Caco-2 (cell line): ENCODE measurements at regions not wholly inside any gene's neighbourhood (a gene's known extent, or its start where the extent isn't known, plus 50 kb on each side); places are given as distances from the start of the nearest gene placed in this dataset.

ENCODE experiments used
- BruUV-seq: library from RNA; stranded (reverse); fragments of 400-500 nt; replicated peaks from 2 replicates; lab custom pipeline; 2021; lab: Mats Ljungman, UMichigan
- CTCF ChIA-PET: fragments of 300-600 bp; sonication (Branson Sonifier 250); formaldehyde crosslinking; loops from one replicate; lab custom pipeline; 2022; ENCODE audit warnings: antibody characterized with exemption; lab: Charles Lee
- POLR2A ChIA-PET: fragments of 300-600 bp; sonication (Branson Sonifier 250); formaldehyde crosslinking; loops from one replicate; lab custom pipeline; 2022; ENCODE audit warnings: antibody characterized with exemption; lab: Charles Lee
- DNase-seq, 2 experiments: peaks; one replicate each; pipeline versions ENCODE4 v3.0.0 to v3.0.0-alpha.2; 2020 to 2022
- H3K27me3 ChIP-seq: replicated peaks from 2 replicates; pipeline ENCODE4 v1.6.0; 2011; ENCODE audit warnings: low read length; ENCODE audit not compliant: control insufficient read depth, insufficient read depth
- H3K36me3 ChIP-seq: 2 replicates; pipeline ENCODE4 v1.5.1; 2011; ENCODE audit warnings: low read length; ENCODE audit not compliant: control insufficient read depth, insufficient read depth
- H3K4me1 ChIP-seq: fragments of 250-450 bp; sonication (Bioruptor Pico); 2 replicates; pipeline ENCODE4 v1.5.1; 2020; ENCODE audit warnings: mild to moderate bottlenecking
- H3K4me3 ChIP-seq: 2 replicates; pipeline ENCODE4 v1.5.1; 2011; ENCODE audit warnings: low read depth, mild to moderate bottlenecking, control low read depth, low read length
- H3K9me3 ChIP-seq: fragments of 250-450 bp; sonication (Bioruptor Pico); 2 replicates; pipeline ENCODE4 v1.5.1; 2020; ENCODE audit warnings: mild to moderate bottlenecking, moderate library complexity
- H3K27ac Mint-ChIP-seq: one replicate; pipeline ENCODE4 v1.8.0; 2022; ENCODE audit warnings: mixed read lengths; ENCODE audit not compliant: unreplicated experiment
- H3K27me3 Mint-ChIP-seq: one replicate; pipeline ENCODE4 v1.8.0; 2022; ENCODE audit warnings: mixed read lengths; ENCODE audit not compliant: insufficient read depth, unreplicated experiment
- H3K36me3 Mint-ChIP-seq: one replicate; pipeline ENCODE4 v1.8.0; 2022; ENCODE audit warnings: mild to moderate bottlenecking, mixed read lengths; ENCODE audit not compliant: insufficient read depth, unreplicated experiment
- H3K4me1 Mint-ChIP-seq: one replicate; pipeline ENCODE4 v1.8.0; 2022; ENCODE audit warnings: low read depth, mixed read lengths; ENCODE audit not compliant: unreplicated experiment
- H3K4me3 Mint-ChIP-seq: one replicate; pipeline ENCODE4 v1.8.0; 2022; ENCODE audit warnings: mild to moderate bottlenecking, moderate library complexity, mixed read lengths; ENCODE audit not compliant: unreplicated experiment
- H3K9me3 Mint-ChIP-seq: one replicate; pipeline ENCODE4 v1.8.0; 2022; ENCODE audit warnings: mixed read lengths; ENCODE audit not compliant: unreplicated experiment
- CTCF ChIP-seq, 2 experiments: fragments of 200-600 bp in 1 of 2; IDR thresholded peaks; 1 replicate in 1 of 2; 2 replicates in 1 of 2; pipeline versions ENCODE4 v1.5.1 to v1.8.0; 2011 to 2022; ENCODE audit warnings: antibody characterized with exemption in 1 of 2, control low read depth in 1 of 2, inconsistent platforms in 1 of 2, low read depth in 1 of 2, low read length in 1 of 2, mild to moderate bottlenecking in 1 of 2, moderate library complexity in 1 of 2; ENCODE audit not compliant: insufficient read depth in 1 of 2, severe bottlenecking in 1 of 2, unreplicated experiment in 1 of 2
- intact Hi-C: fragments of 100-400 bp; cut with micrococcal nuclease; formaldehyde crosslinking; loops from one replicate; pipeline ENCODE4 v1.10.0; 2022; ENCODE audit not compliant: unreplicated experiment

- Mint-ChIP-seq H3K9me3 (no peaks in the 10 kb centered on the region), H3K36me3 (no peaks in the 10 kb centered on the region), H3K4me3 (no peak overlapping the region), H3K27me3 (no peaks in the 10 kb centered on the region), H3K4me1 (no peaks in the 10 kb centered on the region), H3K27ac (no peak overlapping the region)
- POLR2A ChIA-PET = no interaction called here
- Histone ChIP-seq H3K4me3 (no peak overlapping the region), H3K36me3 (no peaks in the 10 kb centered on the region), H3K9me3 (no peaks in the 10 kb centered on the region), H3K27me3 (no peaks in the 10 kb centered on the region), H3K4me1 (no peaks in the 10 kb centered on the region)
- CTCF ChIA-PET = no interaction called here
- DNase-seq = no peak
- intact Hi-C loops = no loop called here
- BruUV-seq = no TSS peak
- TF ChIP-seq CTCF (IDR thresholded peaks at IDR 0.05; ENCODE audit: insufficient read depth in 1 of 2, low read depth in 1 of 2, low read length in 1 of 2, severe bottlenecking in 1 of 2, unreplicated experiment in 1 of 2) = no peak
Observed at GRCh38 chr1:59107916-59108315, 189.0 kb upstream of the FGGY start.

- Mint-ChIP-seq H3K27me3 (no peaks in the 10 kb centered on the region), H3K4me3 (no peak overlapping the region), H3K4me1 (no peaks in the 10 kb centered on the region), H3K36me3 (no peaks in the 10 kb centered on the region), H3K27ac (no peak overlapping the region), H3K9me3 (no peaks in the 10 kb centered on the region)
- Histone ChIP-seq H3K4me3 (no peak overlapping the region), H3K9me3 (no peaks in the 10 kb centered on the region), H3K27me3 (no peaks in the 10 kb centered on the region), H3K36me3 (no peaks in the 10 kb centered on the region), H3K4me1 (no peaks in the 10 kb centered on the region)
- ChIA-PET POLR2A (no interaction called here), CTCF (no interaction called here)
- BruUV-seq = no TSS peak
- DNase-seq = no peak
- no peak for TF ChIP-seq CTCF (IDR thresholded peaks at IDR 0.05; ENCODE audit: insufficient read depth in 1 of 2, low read depth in 1 of 2, low read length in 1 of 2, severe bottlenecking in 1 of 2, unreplicated experiment in 1 of 2)
- intact Hi-C loops = no loop called here
Observed at GRCh38 chr1:59108481-59109317, 188.2 kb upstream of the FGGY start.

GRCh38 chr1:59110271-59110670 is 186.6 kb upstream of the FGGY start:
- no peak for TF ChIP-seq CTCF (IDR thresholded peaks at IDR 0.05; ENCODE audit: insufficient read depth in 1 of 2, low read depth in 1 of 2, low read length in 1 of 2, severe bottlenecking in 1 of 2, unreplicated experiment in 1 of 2)
- POLR2A ChIA-PET = no interaction called here
- H3K36me3 ChIP-seq = no peaks in the 10 kb centered on the region
- H3K27me3 Mint-ChIP-seq = no peaks in the 10 kb centered on the region
- no TSS peak for BruUV-seq
- no peaks in the 10 kb centered on the region for H3K9me3 ChIP-seq
- no peak overlapping the region for H3K4me3 Mint-ChIP-seq
- H3K27me3 ChIP-seq = no peaks in the 10 kb centered on the region
- intact Hi-C loops = no loop called here
- no peaks in the 10 kb centered on the region for H3K36me3 Mint-ChIP-seq
- DNase-seq = no peak
- CTCF ChIA-PET = no interaction called here
- H3K4me1 ChIP-seq = peaks cover 2% of the 10 kb centered on the region; the same call in 1 of the 2 replicates
- H3K4me1 Mint-ChIP-seq = no peaks in the 10 kb centered on the region
- H3K9me3 Mint-ChIP-seq = no peaks in the 10 kb centered on the region
- no peak overlapping the region for H3K27ac Mint-ChIP-seq
- no peak overlapping the region for H3K4me3 ChIP-seq
